Activated gamma-delta T cell (primary cell): ENCODE measurements at regions not wholly inside any gene's neighbourhood (a gene's known extent, or its start where the extent isn't known, plus 50 kb on each side); places are given as distances from the start of the nearest gene placed in this dataset.
"Not testable (repeated sequence)": the region's sequence is repeated elsewhere in the genome, so short reads cannot be mapped to it uniquely, and the experiment has no call there.

Source experiments
- DNase-seq: peaks from one replicate; lab custom pipeline; 2025; lab: John Stamatoyannopoulos, UW

DNA sequence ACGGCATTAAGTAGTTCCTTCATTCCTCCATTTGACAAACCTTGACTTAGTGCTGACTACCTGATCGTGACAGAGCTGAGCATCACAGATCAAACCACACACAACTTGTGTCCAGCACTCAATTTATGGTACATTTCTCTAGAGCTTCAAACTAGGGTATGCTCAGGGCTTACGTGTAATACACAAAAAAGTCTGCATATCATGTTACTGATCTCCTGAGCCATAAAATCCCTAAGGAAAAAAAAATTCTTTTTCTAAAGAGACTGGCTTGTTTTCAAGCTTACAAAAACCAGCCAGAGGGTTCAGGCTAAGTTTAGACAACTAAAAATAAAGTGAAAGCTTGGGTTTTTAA is 88.0 kb upstream of the ALKAL2 start:
- no peak for DNase-seq

DNA sequence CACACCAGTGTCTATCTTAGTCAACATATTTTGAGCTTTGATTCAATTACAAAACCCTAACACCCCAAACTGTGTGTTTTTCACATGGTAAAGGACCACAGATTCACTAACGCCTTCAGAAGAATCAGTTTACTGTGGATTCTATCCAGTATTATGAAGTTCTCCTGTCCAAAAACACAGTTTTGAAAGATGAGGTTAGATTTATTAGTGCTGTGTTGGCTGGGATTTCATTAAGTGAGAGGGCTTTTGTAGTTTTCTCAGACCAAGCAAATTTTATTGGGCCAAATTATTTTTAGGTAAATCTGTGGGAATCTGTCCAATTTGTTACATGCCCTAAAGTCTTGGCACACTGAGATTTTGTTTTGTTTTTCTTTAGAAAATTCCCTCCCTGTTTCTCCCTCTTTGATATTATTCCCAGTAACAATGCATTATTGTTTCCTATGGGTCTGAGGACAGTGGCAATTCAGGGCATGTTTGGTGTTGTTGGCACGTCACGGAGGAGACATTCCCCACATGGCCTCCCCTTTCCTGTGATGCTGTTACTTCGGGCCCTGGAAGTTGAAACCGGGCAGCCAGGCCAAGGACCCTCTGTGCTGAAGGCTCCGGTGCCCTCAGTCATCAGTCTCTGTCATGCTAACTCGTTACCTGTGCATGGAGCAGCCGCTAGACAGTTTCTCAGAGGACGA is 87.5 kb upstream of the ALKAL2 start:
- DNase-seq = no peak

DNA sequence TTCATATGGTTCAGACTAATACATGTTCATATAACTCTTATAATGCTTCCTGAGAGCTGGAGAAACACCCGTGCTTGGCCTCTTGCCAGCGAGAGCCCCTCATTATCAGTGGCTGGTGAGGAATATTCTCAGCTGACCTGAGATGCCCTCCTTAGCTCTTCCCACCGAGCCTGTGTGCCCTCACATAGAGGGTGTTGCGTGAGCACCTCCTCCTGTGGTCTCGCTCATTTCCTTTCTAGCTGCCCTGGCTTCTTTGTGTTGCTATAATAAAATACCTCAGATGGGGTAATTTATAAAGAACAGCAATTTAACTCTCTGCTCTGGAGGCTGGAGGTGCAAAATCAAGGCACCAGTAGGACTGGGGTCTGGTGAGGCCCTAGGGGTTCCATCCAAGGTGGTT is 80.5 kb upstream of the ALKAL2 start:
- no peak for DNase-seq

DNA sequence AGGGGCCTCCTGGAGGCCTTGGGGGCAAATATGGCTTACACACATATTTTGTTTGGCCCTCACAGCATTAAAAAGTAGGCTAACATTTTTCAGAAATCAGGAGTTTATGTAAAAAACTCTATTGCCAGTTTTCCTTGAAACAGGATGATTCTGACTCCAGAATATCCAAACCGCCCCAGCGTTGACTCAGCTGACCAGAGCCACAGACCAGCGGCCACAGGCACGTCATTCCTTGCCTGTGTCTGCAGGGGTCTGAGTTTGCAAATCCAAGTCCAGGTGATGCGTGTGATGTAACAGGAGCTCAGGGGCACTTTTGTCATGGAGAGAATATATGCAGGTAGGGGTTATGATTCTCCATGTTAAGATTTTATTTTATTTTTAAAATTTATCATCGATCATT is 79.4 kb upstream of the ALKAL2 start:
- no peak for DNase-seq

DNA sequence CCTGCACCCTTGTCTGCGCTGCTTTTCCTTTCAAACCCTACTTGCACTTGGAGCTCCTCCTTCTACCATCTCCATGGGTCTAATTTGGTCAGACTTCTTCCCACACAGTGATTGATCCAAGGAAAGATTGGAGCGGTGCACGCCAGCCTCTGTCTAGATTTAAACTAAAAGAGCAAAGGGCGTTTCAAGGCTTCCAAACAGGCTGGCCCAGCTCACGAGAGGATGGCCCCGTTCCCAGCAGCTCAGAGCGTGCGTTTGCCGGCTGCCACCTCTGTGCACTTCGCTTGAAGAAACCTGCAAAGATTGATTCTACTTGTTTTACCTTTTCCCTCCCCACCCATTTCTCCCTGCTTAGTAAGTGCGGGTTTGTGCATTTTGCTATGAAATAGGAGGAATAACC is 78.8 kb upstream of the ALKAL2 start:
- no peak for DNase-seq

DNA sequence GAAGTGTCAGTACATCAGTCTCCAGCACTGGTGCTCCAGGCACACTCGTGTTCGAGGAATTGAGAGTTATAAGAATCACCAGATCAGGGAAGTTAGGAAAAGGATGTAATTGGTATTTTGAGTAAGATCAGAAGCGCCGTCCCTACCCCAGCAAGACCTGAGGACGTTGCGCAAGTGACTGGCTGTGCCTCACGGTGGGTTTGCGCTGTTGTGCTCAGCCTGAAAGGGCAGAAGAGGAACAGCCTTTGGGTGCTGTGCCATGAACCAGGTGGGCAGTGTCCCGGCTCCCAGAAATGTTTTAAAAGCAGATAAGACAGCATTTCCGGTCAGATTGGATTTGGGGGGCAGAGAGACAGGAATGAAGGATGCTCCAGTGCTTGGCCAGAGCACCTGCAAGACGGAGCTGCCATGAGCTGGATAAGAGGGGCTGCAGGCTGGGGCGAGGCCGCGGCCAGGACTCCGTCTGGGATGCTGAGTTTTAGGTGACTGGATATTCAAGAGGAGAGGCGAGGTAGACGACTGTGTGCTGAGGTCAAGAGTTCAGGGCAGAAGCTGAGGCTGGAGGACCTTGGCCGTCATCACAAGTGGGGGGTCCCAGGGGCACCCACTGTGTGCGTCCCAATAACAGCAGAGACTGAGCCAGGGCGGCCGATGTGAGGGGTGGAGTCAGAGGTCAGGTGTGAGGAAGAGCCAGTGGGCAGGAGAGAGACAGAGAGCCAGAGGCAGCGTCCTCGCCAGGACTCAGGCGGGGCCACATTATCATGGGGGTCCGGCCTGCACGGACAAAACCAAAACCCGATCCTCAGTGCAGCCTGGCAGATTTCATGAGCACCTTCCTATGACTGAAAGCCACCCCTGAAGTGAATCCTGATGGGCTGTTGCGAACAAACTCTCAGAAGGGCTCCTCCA is 77.7 kb upstream of the ALKAL2 start:
- no peak for DNase-seq

DNA sequence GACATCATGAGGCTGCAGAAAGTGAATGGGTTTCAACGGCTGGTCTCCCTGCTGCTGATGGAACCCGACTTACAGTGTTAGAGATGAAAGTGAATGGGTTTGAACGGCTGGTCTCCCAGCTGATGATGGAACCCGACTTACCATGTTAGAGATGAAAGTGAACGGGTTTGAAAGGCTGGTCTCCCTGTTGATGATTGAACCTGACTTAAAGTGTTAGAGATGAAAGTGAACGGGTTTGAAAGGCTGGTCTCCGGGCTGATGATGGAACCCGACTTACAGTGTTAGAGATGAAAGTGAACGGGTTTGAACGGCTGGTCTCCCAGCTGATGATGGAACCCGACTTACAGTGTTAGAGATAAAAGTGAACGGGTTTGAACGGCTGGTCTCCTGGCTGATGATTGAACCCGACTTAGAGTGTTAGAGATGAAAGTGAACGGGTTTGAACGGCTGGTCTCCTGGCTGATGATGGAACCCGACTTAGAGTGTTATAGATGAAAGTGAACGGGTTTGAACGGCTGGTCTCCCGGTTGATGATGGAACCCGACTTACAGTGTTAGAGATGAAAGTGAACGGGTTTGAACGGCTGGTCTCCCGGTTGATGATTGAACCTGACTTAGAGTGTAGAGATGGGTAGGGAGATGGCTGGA is 76.1 kb upstream of the ALKAL2 start:
- DNase-seq = no peak

DNA sequence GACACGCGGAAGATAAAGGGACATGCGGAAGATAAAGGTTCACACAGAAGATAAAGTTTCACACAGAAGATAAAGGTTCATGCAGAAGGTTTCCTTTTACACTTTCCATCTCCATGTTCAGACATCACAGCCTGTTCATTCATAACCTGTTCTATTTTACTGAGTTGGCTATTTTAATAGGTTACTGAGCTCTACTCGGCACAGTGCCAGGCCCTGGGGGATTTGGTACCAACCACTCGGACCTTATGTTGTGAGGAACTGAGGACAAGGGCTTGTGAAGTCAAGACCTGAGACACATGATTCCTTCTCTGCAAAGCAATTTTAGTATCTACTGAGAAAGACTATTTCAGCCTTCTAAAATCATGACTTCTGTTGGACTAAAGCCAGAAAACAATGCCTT is 75.0 kb upstream of the ALKAL2 start:
- DNase-seq = no peak

DNA sequence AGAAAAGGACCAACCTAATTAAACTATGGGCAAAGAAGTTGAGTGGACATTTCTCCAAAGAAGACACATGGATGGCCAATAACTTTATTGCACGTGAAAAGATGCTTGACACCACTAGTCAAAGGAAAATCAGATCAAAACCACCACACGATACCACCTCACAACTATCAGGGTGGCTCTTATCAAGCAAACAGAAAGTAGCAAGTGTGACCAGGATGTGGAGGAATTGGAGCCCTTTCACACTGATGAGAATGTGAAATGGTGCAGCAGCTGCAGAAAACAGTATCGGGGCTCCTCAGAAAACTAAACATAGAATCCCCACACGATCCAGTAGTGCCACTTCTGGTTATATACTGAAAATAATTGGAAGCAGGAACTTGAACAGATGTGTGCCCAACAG is 72.2 kb upstream of the ALKAL2 start:
- DNase-seq = no peak

DNA sequence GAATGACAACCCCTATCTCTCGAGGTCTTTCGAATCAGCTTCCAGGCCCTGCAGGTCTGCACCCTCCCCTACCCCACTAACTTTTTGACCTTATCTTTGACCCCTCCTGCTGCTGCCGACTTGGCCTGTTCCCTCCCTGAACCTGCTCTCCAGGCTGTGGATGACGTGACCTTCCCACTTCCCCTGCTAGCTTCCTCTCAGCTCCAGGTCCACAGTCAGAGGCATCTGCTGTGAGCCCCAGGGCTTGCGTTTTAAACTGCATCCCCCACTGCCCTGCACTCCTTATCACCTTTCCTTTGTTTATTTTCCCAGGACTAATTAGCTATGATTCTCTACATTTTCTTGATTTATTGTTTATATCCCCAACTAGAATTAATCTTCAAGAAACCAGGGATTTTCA is 71.2 kb upstream of the ALKAL2 start:
- no peak for DNase-seq

DNA sequence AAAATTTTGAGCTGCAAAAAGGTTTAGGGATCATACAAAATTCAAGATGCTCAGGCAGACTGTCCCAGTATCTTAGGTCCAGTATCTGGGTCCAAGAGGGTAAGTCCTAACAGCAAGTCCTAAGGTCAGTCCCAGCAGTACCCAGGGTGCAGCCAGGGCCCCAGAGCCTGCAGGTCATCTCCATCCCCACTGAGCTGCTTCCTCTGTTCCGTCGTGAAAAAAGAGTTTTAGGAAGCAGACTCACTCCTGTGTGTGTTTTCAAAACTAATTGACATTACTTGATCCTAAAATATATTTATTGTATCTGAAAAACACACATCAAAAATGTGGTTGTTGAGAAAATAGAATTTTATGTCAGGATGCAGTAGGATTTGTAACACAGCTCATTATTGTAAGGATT is 69.9 kb upstream of the ALKAL2 start:
- no peak for DNase-seq

DNA sequence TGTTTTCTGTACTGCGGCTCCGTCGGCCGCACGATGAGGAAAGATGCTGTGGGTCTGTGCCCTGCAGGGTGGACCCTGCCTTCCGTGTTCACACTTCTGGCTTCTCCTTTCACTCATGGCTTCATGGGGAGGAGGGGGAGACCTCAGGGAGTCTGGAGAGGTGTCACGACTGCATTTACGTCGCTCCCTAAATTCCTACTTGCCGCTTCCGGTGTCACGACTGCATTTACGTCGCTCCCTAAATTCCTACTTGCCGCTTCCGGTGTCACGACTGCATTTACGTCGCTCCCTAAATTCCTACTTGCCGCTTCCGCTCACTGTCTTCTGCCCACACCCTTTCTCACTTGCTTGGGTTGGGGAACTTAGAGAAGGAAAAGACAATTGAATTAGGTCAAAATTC is 68.4 kb upstream of the ALKAL2 start:
- DNase-seq = not testable (repeated sequence)

DNA sequence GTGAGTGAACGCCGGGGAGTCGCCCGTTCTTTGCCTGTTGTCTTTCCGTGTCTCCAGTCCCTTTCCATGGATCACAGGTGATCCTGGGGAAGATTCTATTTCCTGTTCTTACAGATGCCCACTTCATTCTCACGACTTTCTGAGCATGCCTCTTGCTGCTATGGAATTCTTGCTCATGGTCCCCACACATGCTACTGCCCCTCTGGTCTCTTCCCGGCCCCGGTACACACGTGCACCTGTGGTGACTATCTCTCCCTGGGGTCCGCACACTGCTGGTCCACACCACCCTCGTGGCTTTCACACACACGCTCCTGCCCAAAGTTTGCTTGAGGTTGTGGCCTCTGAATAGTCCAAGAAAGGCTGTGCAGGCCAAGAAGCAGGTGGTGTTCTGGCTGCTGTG is 67.9 kb upstream of the ALKAL2 start:
- DNase-seq = no peak

DNA sequence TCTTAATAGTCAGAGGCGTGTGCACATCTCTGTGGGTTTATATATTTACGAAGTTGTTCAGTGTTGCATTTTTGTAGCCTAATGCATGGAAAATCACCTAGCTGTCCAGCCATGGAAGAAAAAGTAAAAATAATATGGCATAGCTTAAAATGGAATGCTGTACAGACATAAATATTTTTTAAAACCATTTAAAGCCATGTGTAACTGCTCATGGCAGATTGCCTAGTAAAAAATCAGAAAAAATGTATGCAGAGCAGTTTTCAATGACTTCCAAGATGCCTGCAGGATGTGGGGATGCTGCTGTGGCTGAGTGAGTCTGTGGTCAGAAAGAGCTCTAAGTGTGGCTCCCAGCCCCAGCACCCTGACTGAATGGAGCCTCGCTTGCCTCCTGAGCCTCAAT is 64.8 kb upstream of the ALKAL2 start:
- DNase-seq = no peak

DNA sequence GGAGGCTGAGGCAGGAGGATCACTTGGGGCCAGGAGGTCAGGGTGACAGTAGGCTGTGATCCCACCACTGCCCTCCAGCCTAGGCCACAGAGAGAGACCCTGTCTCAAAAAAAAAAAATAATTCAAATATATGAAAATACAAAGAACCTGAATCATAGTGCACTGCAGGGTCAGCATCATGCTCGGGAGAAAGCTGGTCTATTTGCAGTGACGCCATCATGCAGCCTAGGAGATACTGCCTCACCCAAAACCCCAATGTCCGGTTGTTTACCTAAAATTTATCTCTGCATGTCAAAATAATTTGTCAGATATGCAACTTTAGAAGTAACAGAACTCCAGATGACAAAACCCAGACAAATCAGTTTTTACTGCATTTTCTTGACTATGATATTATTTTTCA is 61.5 kb upstream of the ALKAL2 start:
- DNase-seq = no peak

DNA sequence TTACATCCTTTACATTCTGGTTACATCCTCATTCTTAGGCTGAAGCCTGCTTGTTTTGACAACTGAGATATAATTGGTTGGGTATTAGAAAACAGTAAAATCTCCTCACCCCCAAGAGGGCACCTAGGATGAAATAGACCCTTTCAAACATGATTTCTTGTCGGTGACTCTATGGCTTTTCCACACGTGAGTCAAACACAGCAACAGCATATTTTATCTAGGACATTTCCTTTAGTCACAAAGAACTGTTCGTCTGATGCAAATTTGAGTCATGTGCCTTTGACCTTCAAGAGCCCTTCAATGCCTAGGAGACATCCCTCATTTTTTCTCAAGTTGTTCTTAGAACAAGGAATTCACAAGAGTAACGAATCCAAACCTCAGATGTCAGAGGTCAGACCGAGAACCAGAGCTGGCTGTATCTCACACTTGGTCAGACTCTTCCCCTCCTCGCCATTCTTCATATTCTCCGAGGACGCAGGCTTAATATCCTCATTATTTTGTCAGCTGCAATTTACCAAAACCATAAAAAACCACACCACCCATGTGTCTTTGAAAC is 60.5 kb upstream of the ALKAL2 start:
- DNase-seq = no peak

DNA sequence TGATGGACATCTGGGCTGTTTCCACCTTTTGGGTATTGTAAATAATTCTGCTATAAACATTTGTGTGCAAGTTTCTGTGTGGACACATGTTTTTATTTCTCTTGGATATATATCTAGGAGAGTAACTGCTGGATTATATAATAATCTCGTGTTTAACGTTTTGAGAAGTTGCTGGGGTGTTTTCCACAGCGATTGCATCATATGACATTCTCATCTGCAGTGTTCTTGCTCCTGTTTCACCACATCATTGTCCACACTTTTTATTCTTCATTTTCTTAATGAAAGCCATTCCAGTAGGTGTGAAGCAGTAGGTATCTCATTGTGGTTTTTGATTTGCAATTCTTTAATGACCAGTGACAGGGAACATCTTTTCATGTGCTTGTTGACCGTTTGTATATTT is 56.9 kb upstream of the ALKAL2 start:
- DNase-seq = no peak

DNA sequence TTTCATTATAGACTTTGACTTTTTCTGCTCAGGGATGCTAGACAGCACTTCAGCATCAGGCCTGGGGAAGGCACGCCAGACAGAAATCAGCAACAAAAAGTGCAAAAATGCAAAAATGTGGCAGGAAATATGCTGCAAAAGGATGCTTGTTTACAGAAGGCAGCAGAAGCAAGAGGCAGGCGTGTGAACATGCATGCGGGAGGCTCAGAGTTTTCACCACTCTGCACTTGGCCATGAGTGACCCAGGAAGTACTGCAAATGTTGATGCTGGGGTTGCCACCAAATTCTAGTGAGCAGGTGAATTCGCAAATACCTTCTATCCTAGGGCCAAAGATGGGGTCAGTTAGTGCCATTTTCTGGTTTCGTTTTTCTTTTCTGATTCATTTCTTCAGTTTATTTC is 55.5 kb upstream of the ALKAL2 start:
- DNase-seq = no peak

DNA sequence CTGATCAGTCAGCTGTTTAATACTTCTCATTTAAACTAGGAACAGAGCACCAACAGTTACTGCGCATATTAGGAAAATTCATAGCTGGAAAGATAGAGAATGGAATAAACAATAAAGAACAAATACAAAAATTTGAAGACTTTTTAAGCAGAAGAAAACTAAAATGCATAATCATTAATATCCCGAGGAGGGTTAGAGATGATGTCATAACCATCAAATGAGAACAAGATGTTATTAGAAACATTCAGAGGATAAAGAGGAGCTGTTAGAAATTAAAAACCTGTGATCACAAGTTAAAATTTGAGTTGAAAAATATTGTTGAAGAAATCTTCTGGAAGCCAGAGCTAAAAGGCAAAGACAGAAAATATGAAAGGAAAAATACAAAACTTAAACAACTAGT is 54.0 kb upstream of the ALKAL2 start:
- no peak for DNase-seq

DNA sequence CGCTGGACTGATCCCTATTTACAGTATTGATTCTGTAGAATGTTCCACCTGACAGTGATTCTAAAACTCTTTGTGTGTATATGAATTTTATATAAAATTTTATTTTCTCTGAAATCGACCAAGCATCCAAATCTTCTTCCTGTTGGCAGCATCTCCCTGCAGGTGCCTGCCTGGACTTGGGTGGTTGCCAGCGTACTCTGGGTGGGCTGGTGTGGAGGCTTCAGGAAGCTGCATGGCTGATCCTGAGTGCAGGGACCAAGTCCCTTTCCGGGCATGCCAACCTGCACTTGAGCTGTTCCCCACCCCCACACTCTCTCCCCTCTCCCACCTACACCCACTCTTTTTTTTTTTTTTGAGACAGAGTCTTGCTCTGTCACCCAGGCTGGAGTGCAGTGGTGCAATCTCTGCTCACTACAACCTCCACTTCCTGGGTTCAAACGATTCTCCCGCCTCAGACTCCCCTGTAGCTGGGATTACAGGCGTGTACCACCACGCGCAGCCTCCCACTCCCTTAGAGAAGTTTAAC is 53.2 kb upstream of the ALKAL2 start:
- DNase-seq = no peak
